ENCODE measurements at regions not wholly inside any gene's neighbourhood (a gene's known extent, or its start where the extent isn't known, plus 50 kb on each side); places are given as distances from the start of the nearest gene placed in this dataset.
"Not testable (repeated sequence)": the region's sequence is repeated elsewhere in the genome, so short reads cannot be mapped to it uniquely, and the experiment has no call there.

DNA sequence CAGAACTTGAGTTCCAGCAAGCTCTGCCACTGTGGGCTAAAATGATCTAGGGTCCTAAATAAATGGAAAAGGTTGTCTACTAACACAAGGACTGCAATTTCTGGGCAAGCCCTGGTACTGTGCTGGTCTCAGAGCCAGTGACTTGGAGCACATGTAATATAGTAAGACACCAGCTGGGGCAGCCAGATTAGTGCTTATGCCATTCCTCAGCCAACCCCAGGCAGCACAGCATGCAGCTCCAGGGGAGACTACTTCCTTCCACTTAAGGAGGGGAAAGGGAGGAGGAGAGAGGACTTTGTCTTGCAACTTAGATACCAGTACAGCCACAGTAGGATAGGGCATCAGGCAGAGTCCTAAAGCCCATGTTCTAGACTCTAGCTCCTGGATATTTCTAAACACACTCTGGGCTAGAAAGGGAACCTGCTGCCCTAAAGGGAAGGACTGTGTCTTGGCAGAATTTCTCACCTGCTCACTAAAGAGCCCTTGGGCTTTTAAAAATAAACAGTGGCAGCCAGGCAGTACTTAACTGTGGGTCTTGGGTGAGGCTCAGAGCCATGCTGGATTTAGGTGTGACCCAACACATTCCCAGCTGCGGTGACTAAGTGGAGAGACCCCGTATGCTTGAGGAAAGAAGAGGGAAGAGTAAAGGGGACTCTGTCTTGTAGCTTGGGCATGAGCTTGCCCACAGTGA lies 223.7 kb upstream of the BCHE start:
- Histone ChIP-seq H3K36me3 (ENCODE audit: control insufficient read depth in 1 of 2, insufficient read depth in 2 of 2, low read length in 2 of 2) (no peaks in the 10 kb centered on the region), H3K27me3 (ENCODE audit: low read depth, low read length) (no peaks in the 10 kb centered on the region), H3K4me1 (ENCODE audit: control insufficient read depth in 1 of 2, insufficient read depth in 2 of 2, low read length in 2 of 2) (no peaks in the 10 kb centered on the region), H3K4me3 (ENCODE audit: low read depth in 1 of 2, low read length in 2 of 2) (no peak overlapping the region), H3K27ac (ENCODE audit: low read length) (no peak overlapping the region), H3K9me3 (ENCODE audit: control insufficient read depth in 1 of 2, low read length in 2 of 2) (no peaks in the 10 kb centered on the region)

- no peaks in the 10 kb centered on the region for H3K4me1 ChIP-seq (ENCODE audit: control insufficient read depth in 1 of 2, insufficient read depth in 2 of 2, low read length in 2 of 2)
- H3K9me3 ChIP-seq (ENCODE audit: control insufficient read depth in 1 of 2, low read length in 2 of 2), result peaks cover 0 to 6% of the 10 kb centered on the region in 2 donors
- H3K36me3 ChIP-seq (ENCODE audit: control insufficient read depth in 1 of 2, insufficient read depth in 2 of 2, low read length in 2 of 2), result no peaks in the 10 kb centered on the region
- H3K27me3 ChIP-seq (ENCODE audit: low read depth, low read length), result no peaks in the 10 kb centered on the region
- no peak overlapping the region for H3K4me3 ChIP-seq (ENCODE audit: low read depth in 1 of 2, low read length in 2 of 2)
- H3K27ac ChIP-seq (ENCODE audit: low read length), result no peak overlapping the region
Observed at GRCh38 chr3:166052440-166052839, 215.2 kb upstream of the BCHE start.

- Histone ChIP-seq H3K27me3 (ENCODE audit: low read depth, low read length) (no peaks in the 10 kb centered on the region), H3K9me3 (ENCODE audit: control insufficient read depth in 1 of 2, low read length in 2 of 2) (no peaks in the 10 kb centered on the region), H3K4me1 (ENCODE audit: control insufficient read depth in 1 of 2, insufficient read depth in 2 of 2, low read length in 2 of 2) (no peaks in the 10 kb centered on the region), H3K4me3 (ENCODE audit: low read depth in 1 of 2, low read length in 2 of 2) (no peak overlapping the region), H3K27ac (ENCODE audit: low read length) (no peak overlapping the region), H3K36me3 (ENCODE audit: control insufficient read depth in 1 of 2, insufficient read depth in 2 of 2, low read length in 2 of 2) (no peaks in the 10 kb centered on the region)
Observed at GRCh38 chr3:166029507-166029906, 192.3 kb upstream of the BCHE start.

- Histone ChIP-seq H3K4me1 (ENCODE audit: control insufficient read depth in 1 of 2, insufficient read depth in 2 of 2, low read length in 2 of 2) (no peaks in the 10 kb centered on the region), H3K4me3 (ENCODE audit: low read depth in 1 of 2, low read length in 2 of 2) (no peak overlapping the region), H3K27me3 (ENCODE audit: low read depth, low read length) (no peaks in the 10 kb centered on the region), H3K27ac (ENCODE audit: low read length) (no peak overlapping the region), H3K36me3 (ENCODE audit: control insufficient read depth in 1 of 2, insufficient read depth in 2 of 2, low read length in 2 of 2) (no peaks in the 10 kb centered on the region), H3K9me3 (ENCODE audit: control insufficient read depth in 1 of 2, low read length in 2 of 2) (peaks cover 0 to 2% of the 10 kb centered on the region in 2 donors)
Observed at GRCh38 chr3:166013073-166013679, 176.0 kb upstream of the BCHE start.

GRCh38 chr3:166011771-166012170 lies 174.5 kb upstream of the BCHE start:
- Histone ChIP-seq H3K4me3 (ENCODE audit: low read depth in 1 of 2, low read length in 2 of 2) (no peak overlapping the region), H3K36me3 (ENCODE audit: control insufficient read depth in 1 of 2, insufficient read depth in 2 of 2, low read length in 2 of 2) (no peaks in the 10 kb centered on the region), H3K4me1 (ENCODE audit: control insufficient read depth in 1 of 2, insufficient read depth in 2 of 2, low read length in 2 of 2) (no peaks in the 10 kb centered on the region), H3K27me3 (ENCODE audit: low read depth, low read length) (no peaks in the 10 kb centered on the region), H3K9me3 (ENCODE audit: control insufficient read depth in 1 of 2, low read length in 2 of 2) (no peaks in the 10 kb centered on the region), H3K27ac (ENCODE audit: low read length) (no peak overlapping the region)

GRCh38 chr3:166005126-166005525 lies 167.9 kb upstream of the BCHE start:
- Histone ChIP-seq H3K4me1 (ENCODE audit: control insufficient read depth in 1 of 2, insufficient read depth in 2 of 2, low read length in 2 of 2) (no peaks in the 10 kb centered on the region), H3K27me3 (ENCODE audit: low read depth, low read length) (no peaks in the 10 kb centered on the region), H3K9me3 (ENCODE audit: control insufficient read depth in 1 of 2, low read length in 2 of 2) (peaks cover 0 to 2% of the 10 kb centered on the region in 2 donors), H3K27ac (ENCODE audit: low read length) (no peak overlapping the region), H3K4me3 (ENCODE audit: low read depth in 1 of 2, low read length in 2 of 2) (no peak overlapping the region), H3K36me3 (ENCODE audit: control insufficient read depth in 1 of 2, insufficient read depth in 2 of 2, low read length in 2 of 2) (no peaks in the 10 kb centered on the region)

- H3K27ac ChIP-seq (ENCODE audit: low read length), result no peak overlapping the region
- no peak overlapping the region for H3K4me3 ChIP-seq (ENCODE audit: low read depth in 1 of 2, low read length in 2 of 2)
- no peaks in the 10 kb centered on the region for H3K4me1 ChIP-seq (ENCODE audit: control insufficient read depth in 1 of 2, insufficient read depth in 2 of 2, low read length in 2 of 2)
- no peaks in the 10 kb centered on the region for H3K27me3 ChIP-seq (ENCODE audit: low read depth, low read length)
- no peaks in the 10 kb centered on the region for H3K36me3 ChIP-seq (ENCODE audit: control insufficient read depth in 1 of 2, insufficient read depth in 2 of 2, low read length in 2 of 2)
- no peaks in the 10 kb centered on the region for H3K9me3 ChIP-seq (ENCODE audit: control insufficient read depth in 1 of 2, low read length in 2 of 2)
Observed at GRCh38 chr3:165994293-165994692, 157.1 kb upstream of the BCHE start.

- H3K4me1 ChIP-seq (ENCODE audit: control insufficient read depth in 1 of 2, insufficient read depth in 2 of 2, low read length in 2 of 2), result no peaks in the 10 kb centered on the region
- H3K36me3 ChIP-seq (ENCODE audit: control insufficient read depth in 1 of 2, insufficient read depth in 2 of 2, low read length in 2 of 2), result no peaks in the 10 kb centered on the region
- no peak overlapping the region for H3K27ac ChIP-seq (ENCODE audit: low read length)
- no peaks in the 10 kb centered on the region for H3K27me3 ChIP-seq (ENCODE audit: low read depth, low read length)
- H3K9me3 ChIP-seq (ENCODE audit: control insufficient read depth in 1 of 2, low read length in 2 of 2), result no peaks in the 10 kb centered on the region
- no peak overlapping the region for H3K4me3 ChIP-seq (ENCODE audit: low read depth in 1 of 2, low read length in 2 of 2)
Observed at GRCh38 chr3:165984589-165984988, 147.4 kb upstream of the BCHE start.

GRCh38 chr3:165983284-165983683 lies 146.1 kb upstream of the BCHE start:
- Histone ChIP-seq H3K36me3 (ENCODE audit: control insufficient read depth in 1 of 2, insufficient read depth in 2 of 2, low read length in 2 of 2) (no peaks in the 10 kb centered on the region), H3K27ac (ENCODE audit: low read length) (no peak overlapping the region)

DNA sequence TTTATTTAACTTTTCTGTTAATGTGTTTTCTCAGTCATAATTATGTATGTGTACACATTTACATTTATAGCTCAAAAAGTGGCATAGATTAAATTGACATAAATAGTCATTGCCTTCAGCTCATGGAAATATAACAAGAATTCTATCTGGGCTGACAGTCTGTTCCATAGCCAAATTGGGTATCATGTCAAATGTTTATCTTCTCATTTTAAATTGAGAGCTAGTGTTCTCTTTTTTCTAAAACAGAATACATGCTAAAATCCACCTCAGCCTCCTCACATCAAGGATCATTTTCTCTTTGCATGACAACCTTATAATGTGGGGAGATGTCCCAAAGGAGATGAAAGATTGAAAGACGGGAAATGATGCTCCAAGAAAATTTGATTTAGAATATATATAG lies 144.1 kb upstream of the BCHE start:
- Histone ChIP-seq H3K9me3 (ENCODE audit: control insufficient read depth in 1 of 2, low read length in 2 of 2) (no peaks in the 10 kb centered on the region), H3K27ac (ENCODE audit: low read length) (no peak overlapping the region), H3K27me3 (ENCODE audit: low read depth, low read length) (no peaks in the 10 kb centered on the region), H3K4me3 (ENCODE audit: low read depth in 1 of 2, low read length in 2 of 2) (no peak overlapping the region), H3K36me3 (ENCODE audit: control insufficient read depth in 1 of 2, insufficient read depth in 2 of 2, low read length in 2 of 2) (no peaks in the 10 kb centered on the region), H3K4me1 (ENCODE audit: control insufficient read depth in 1 of 2, insufficient read depth in 2 of 2, low read length in 2 of 2) (no peaks in the 10 kb centered on the region)

More at GRCh38 chr3:165983284-165983683, 146.1 kb upstream of the BCHE start:
- Histone ChIP-seq H3K27me3 (ENCODE audit: low read depth, low read length) (no peaks in the 10 kb centered on the region), H3K4me1 (ENCODE audit: control insufficient read depth in 1 of 2, insufficient read depth in 2 of 2, low read length in 2 of 2) (no peaks in the 10 kb centered on the region), H3K9me3 (ENCODE audit: control insufficient read depth in 1 of 2, low read length in 2 of 2) (no peaks in the 10 kb centered on the region), H3K4me3 (ENCODE audit: low read depth in 1 of 2, low read length in 2 of 2) (no peak overlapping the region)

GRCh38 chr3:165960825-165961224 lies 123.6 kb upstream of the BCHE start:
- H3K9me3 ChIP-seq (ENCODE audit: control insufficient read depth in 1 of 2, low read length in 2 of 2); H3K27ac ChIP-seq (ENCODE audit: low read length); H3K4me1 ChIP-seq (ENCODE audit: control insufficient read depth in 1 of 2, insufficient read depth in 2 of 2, low read length in 2 of 2); H3K4me3 ChIP-seq (ENCODE audit: low read depth in 1 of 2, low read length in 2 of 2); H3K27me3 ChIP-seq (ENCODE audit: low read depth, low read length); H3K36me3 ChIP-seq (ENCODE audit: control insufficient read depth in 1 of 2, insufficient read depth in 2 of 2, low read length in 2 of 2): not testable (repeated sequence)

DNA sequence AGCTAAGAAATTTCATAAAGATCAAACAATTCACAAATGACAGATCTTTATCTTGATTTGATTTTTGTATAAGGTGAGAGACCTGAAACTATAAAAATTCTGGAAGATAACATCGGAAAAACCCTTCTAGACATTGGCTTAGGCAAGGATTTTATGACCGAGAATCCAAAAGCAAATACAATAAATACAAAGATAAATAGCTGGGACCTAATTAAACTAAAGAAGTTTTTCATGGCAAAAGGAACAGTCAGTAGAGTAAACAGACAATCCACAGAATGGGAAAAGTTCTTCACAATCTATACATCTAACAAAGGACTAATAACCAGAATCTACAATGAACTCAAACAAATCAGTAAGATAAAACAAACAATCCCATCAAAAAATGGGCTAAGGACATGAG lies 116.9 kb upstream of the BCHE start:
- Histone ChIP-seq H3K36me3 (ENCODE audit: control insufficient read depth in 1 of 2, insufficient read depth in 2 of 2, low read length in 2 of 2) (no peaks in the 10 kb centered on the region), H3K27me3 (ENCODE audit: low read depth, low read length) (no peaks in the 10 kb centered on the region), H3K27ac (ENCODE audit: low read length) (no peak overlapping the region), H3K4me3 (ENCODE audit: low read depth in 1 of 2, low read length in 2 of 2) (no peak overlapping the region), H3K9me3 (ENCODE audit: control insufficient read depth in 1 of 2, low read length in 2 of 2) (no peaks in the 10 kb centered on the region), H3K4me1 (ENCODE audit: control insufficient read depth in 1 of 2, insufficient read depth in 2 of 2, low read length in 2 of 2) (no peaks in the 10 kb centered on the region)

Data from muscle layer of duodenum (tissue), 2 donors.